Type B pancreatic cell (in vitro differentiated cells): ENCODE measurements at regions not wholly inside any gene's neighbourhood (a gene's known extent, or its start where the extent isn't known, plus 50 kb on each side); places are given as distances from the start of the nearest gene placed in this dataset.

ENCODE experiments used
- DNase-seq: peaks from one replicate; pipeline ENCODE4 v3.0.0; 2021; ENCODE audit warnings: mixed read lengths; ENCODE audit not compliant: unreplicated experiment; ENCODE audit errors: extremely low spot score
- H3K27ac Mint-ChIP-seq: 2 replicates; pipeline ENCODE4 v1.8.0; 2021; ENCODE audit warnings: mild to moderate bottlenecking, mixed read lengths
- H3K27me3 Mint-ChIP-seq: 2 replicates; pipeline ENCODE4 v1.8.0; 2021; ENCODE audit warnings: mixed read lengths
- H3K36me3 Mint-ChIP-seq: 2 replicates; pipeline ENCODE4 v1.8.0; 2021; ENCODE audit warnings: mixed read lengths
- H3K4me1 Mint-ChIP-seq: one replicate; pipeline ENCODE4 v1.8.0; 2021; ENCODE audit warnings: mixed read lengths; ENCODE audit not compliant: unreplicated experiment
- H3K4me3 Mint-ChIP-seq: 2 replicates; pipeline ENCODE4 v1.8.0; 2021; ENCODE audit warnings: mild to moderate bottlenecking, mixed read lengths
- H3K9me3 Mint-ChIP-seq: 2 replicates; pipeline ENCODE4 v1.8.0; 2021; ENCODE audit warnings: mixed read lengths
- CTCF ChIP-seq: fragments of 200-600 bp; sonication (generic); conservative IDR thresholded peaks from 2 replicates; pipeline ENCODE4 v1.5.0; 2021; ENCODE audit warnings: antibody characterized with exemption, mild to moderate bottlenecking

- H3K9me3 Mint-ChIP-seq = no peaks in the 10 kb centered on the region
- no peak overlapping the region for H3K4me3 Mint-ChIP-seq
- no peaks in the 10 kb centered on the region for H3K27me3 Mint-ChIP-seq
- H3K36me3 Mint-ChIP-seq = no peaks in the 10 kb centered on the region
- no peak for DNase-seq
- no peaks in the 10 kb centered on the region for H3K4me1 Mint-ChIP-seq
- H3K27ac Mint-ChIP-seq = no peak overlapping the region
- no peak for TF ChIP-seq CTCF
Measured at GRCh38 chr13:44661936-44662335, 85.8 kb upstream of the TSC22D1 start.

GRCh38 chr13:44660050-44660449 lies 83.9 kb upstream of the TSC22D1 start:
- Mint-ChIP-seq H3K4me1 (peaks cover 4% of the 10 kb centered on the region), H3K36me3 (no peaks in the 10 kb centered on the region), H3K27me3 (no peaks in the 10 kb centered on the region), H3K4me3 (no peak overlapping the region), H3K9me3 (no peaks in the 10 kb centered on the region), H3K27ac (no peak overlapping the region)
- DNase-seq = no peak
- TF ChIP-seq CTCF = no peak

GRCh38 chr13:44652962-44653660 lies 77.0 kb upstream of the TSC22D1 start:
- Mint-ChIP-seq H3K4me1 (peaks cover 20% of the 10 kb centered on the region), H3K4me3 (no peak overlapping the region), H3K27me3 (no peaks in the 10 kb centered on the region), H3K27ac (no peak overlapping the region), H3K36me3 (no peaks in the 10 kb centered on the region), H3K9me3 (peaks cover 5% of the 10 kb centered on the region)
- no peak for TF ChIP-seq CTCF
- DNase-seq = no peak

- H3K9me3 Mint-ChIP-seq = peaks cover 5% of the 10 kb centered on the region
- no peak for TF ChIP-seq CTCF
- no peaks in the 10 kb centered on the region for H3K36me3 Mint-ChIP-seq
- peaks cover 20% of the 10 kb centered on the region for H3K4me1 Mint-ChIP-seq
- no peak overlapping the region for H3K4me3 Mint-ChIP-seq
- H3K27me3 Mint-ChIP-seq = no peaks in the 10 kb centered on the region
- no peak overlapping the region for H3K27ac Mint-ChIP-seq
- no peak for DNase-seq
Measured at GRCh38 chr13:44652168-44652567, 76.0 kb upstream of the TSC22D1 start.

GRCh38 chr13:44651724-44652123 lies 75.6 kb upstream of the TSC22D1 start:
- Mint-ChIP-seq H3K27me3 (no peaks in the 10 kb centered on the region), H3K36me3 (no peaks in the 10 kb centered on the region), H3K4me3 (no peak overlapping the region), H3K4me1 (peaks cover 20% of the 10 kb centered on the region), H3K9me3 (peaks cover 5% of the 10 kb centered on the region), H3K27ac (no peak overlapping the region)
- TF ChIP-seq CTCF = no peak
- no peak for DNase-seq
